WTC11 (cell line): ENCODE measurements at regions not wholly inside any gene's neighbourhood (a gene's known extent, or its start where the extent isn't known, plus 50 kb on each side); places are given as distances from the start of the nearest gene placed in this dataset.

Source experiments
- ATF2 ChIP-seq: sonication (generic); formaldehyde crosslinking; IDR thresholded peaks from 2 replicates; pipeline ENCODE4 v1.8.1; 2022; ENCODE audit warnings: low read depth, missing genetic modification reagents, borderline replicate concordance
- CTCF ChIP-seq: fragments of 200-600 bp; IDR thresholded peaks from 2 replicates; pipeline ENCODE4 v1.8.0; 2022; ENCODE audit warnings: antibody characterized with exemption
- FOXP4 ChIP-seq: sonication (generic); formaldehyde crosslinking; IDR thresholded peaks from 2 replicates; pipeline ENCODE4 v1.8.0; 2022; ENCODE audit warnings: mild to moderate bottlenecking, missing genetic modification reagents
- JUN ChIP-seq: sonication (generic); formaldehyde crosslinking; IDR thresholded peaks from 2 replicates; pipeline ENCODE4 v1.8.0; 2023; ENCODE audit warnings: mild to moderate bottlenecking, missing genetic modification reagents
- TEAD1 ChIP-seq: sonication (generic); formaldehyde crosslinking; IDR thresholded peaks from 2 replicates; pipeline ENCODE4 v1.8.0; 2022; ENCODE audit warnings: mild to moderate bottlenecking, missing genetic modification reagents
- ZBTB21 ChIP-seq: sonication (generic); formaldehyde crosslinking; IDR thresholded peaks from 2 replicates; pipeline ENCODE4 v1.8.1; 2023; ENCODE audit warnings: mild to moderate bottlenecking, missing genetic modification reagents, borderline replicate concordance
- TF ChIP-seq, protein P1 (sequence below): sonication (generic); formaldehyde crosslinking; IDR thresholded peaks from 2 replicates; pipeline ENCODE4 v1.8.1; 2022; ENCODE audit warnings: missing genetic modification reagents, borderline replicate concordance
- TF ChIP-seq, protein P2 (sequence below): sonication (generic); formaldehyde crosslinking; IDR thresholded peaks from 2 replicates; pipeline ENCODE4 v1.8.1; 2022; ENCODE audit warnings: low read depth, mild to moderate bottlenecking, moderate library complexity, missing genetic modification reagents, borderline replicate concordance

GRCh38 chr18:27839141-27839540 lies 337.8 kb downstream of the CDH2 start:
- TF ChIP-seq CTCF (no peak), TEAD1 (CRISPR knock-in tag) (no peak), ATF2 (CRISPR knock-in tag) (no peak), FOXP4 (CRISPR knock-in tag) (no peak), ZBTB21 (CRISPR knock-in tag) (no peak), JUN (CRISPR knock-in tag) (no peak)
- TF ChIP-seq, protein P1, sequence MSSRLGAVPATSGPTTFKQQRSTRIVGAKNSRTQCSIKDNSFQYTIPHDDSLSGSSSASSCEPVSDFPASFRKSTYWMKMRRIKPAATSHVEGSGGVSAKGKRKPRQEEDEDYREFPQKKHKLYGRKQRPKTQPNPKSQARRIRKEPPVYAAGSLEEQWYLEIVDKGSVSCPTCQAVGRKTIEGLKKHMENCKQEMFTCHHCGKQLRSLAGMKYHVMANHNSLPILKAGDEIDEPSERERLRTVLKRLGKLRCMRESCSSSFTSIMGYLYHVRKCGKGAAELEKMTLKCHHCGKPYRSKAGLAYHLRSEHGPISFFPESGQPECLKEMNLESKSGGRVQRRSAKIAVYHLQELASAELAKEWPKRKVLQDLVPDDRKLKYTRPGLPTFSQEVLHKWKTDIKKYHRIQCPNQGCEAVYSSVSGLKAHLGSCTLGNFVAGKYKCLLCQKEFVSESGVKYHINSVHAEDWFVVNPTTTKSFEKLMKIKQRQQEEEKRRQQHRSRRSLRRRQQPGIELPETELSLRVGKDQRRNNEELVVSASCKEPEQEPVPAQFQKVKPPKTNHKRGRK (CRISPR knock-in tag) = no peak
- TF ChIP-seq, protein P2, sequence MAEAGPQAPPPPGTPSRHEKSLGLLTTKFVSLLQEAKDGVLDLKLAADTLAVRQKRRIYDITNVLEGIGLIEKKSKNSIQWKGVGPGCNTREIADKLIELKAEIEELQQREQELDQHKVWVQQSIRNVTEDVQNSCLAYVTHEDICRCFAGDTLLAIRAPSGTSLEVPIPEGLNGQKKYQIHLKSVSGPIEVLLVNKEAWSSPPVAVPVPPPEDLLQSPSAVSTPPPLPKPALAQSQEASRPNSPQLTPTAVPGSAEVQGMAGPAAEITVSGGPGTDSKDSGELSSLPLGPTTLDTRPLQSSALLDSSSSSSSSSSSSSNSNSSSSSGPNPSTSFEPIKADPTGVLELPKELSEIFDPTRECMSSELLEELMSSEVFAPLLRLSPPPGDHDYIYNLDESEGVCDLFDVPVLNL (CRISPR knock-in tag) = no peak
